K562 (cell line): ENCODE measurements at regions not wholly inside any gene's neighbourhood (a gene's known extent, or its start where the extent isn't known, plus 50 kb on each side); places are given as distances from the start of the nearest gene placed in this dataset.

Source experiments
- ATAC-seq: fragments of 200-7000 bp; cut with Tn5 transposase; 3 replicates; pipeline ENCODE4 v1.9.1; 2020; ENCODE audit warnings: moderate library complexity
- BruUV-seq: library from RNA; stranded (reverse); fragments of 400-500 nt; replicated peaks from 2 replicates; lab custom pipeline; 2021; lab: Mats Ljungman, UMichigan
- CTCF ChIA-PET: fragments of 300-600 bp; formaldehyde crosslinking; extraction: SDS; loops from one replicate; lab custom pipeline; 2021; ENCODE audit warnings: low intra/inter-chr PET ratio; lab: Yijun Ruan, JAX
- POLR2A ChIA-PET: fragments of 300-600, 350-650 bp; sonication (Branson Sonifier 250); formaldehyde crosslinking; extraction: SDS; loops from one replicate; lab custom pipeline; 2021; ENCODE audit warnings: antibody characterized with exemption, inconsistent platforms; lab: Yijun Ruan, JAX
- DNase-seq, 4 experiments: peaks; one replicate each; pipeline versions ENCODE4 v3.0.0 to v3.0.0-alpha.2; 2011 to 2018; ENCODE audit warnings: low spot score in 3 of 4, mixed read lengths in 3 of 4; ENCODE audit errors: extremely low read depth in 1 of 4
- FAIRE-seq: peaks from 2 replicates; lab custom pipeline; 2011; peaks lifted over from hg19 to GRCh38; lab: Jason Lieb, UNC
- H2AFZ ChIP-seq: 2 replicates; pipeline ENCODE4 v1.6.0; 2011; ENCODE audit warnings: low read depth, low read length, control low read depth, inconsistent platforms
- H3K27ac ChIP-seq: fragments of 200-600 bp; 3 replicates; pipeline ENCODE4 v1.8.0; 2011; ENCODE audit warnings: low read depth, mild to moderate bottlenecking, control low read depth, inconsistent platforms, low read length, moderate library complexity, mixed read lengths; ENCODE audit errors: extremely low read depth
- H3K27me3 ChIP-seq, 2 experiments: fragments of 300-600 bp in 1 of 2; 2 replicates in 1 of 2; 3 replicates in 1 of 2; pipeline versions ENCODE4 v1.6.0 to v1.8.0; 2011; ENCODE audit warnings: inconsistent platforms in 2 of 2, low read length in 2 of 2, mild to moderate bottlenecking in 1 of 2, mixed read lengths in 1 of 2, moderate library complexity in 1 of 2; ENCODE audit not compliant: control insufficient read depth in 2 of 2, insufficient read depth in 2 of 2
- H3K36me3 ChIP-seq: fragments of 300-600 bp; 3 replicates; pipeline ENCODE4 v1.8.0; 2011; ENCODE audit warnings: mild to moderate bottlenecking, low read length, inconsistent platforms; ENCODE audit not compliant: control insufficient read depth, insufficient read depth
- H3K4me1 ChIP-seq, 2 experiments: fragments of 200-600 bp in 1 of 2; replicated peaks in 1 of 2; 2 replicates in 1 of 2; 3 replicates in 1 of 2; pipeline versions ENCODE4 v1.5.1 to v1.8.0; 2011; ENCODE audit warnings: inconsistent platforms in 2 of 2, low read length in 2 of 2, mild to moderate bottlenecking in 1 of 2, mixed read lengths in 1 of 2, moderate library complexity in 1 of 2; ENCODE audit not compliant: control insufficient read depth in 2 of 2, insufficient read depth in 2 of 2
- H3K4me2 ChIP-seq: 2 replicates; pipeline ENCODE4 v1.6.1; 2011; ENCODE audit warnings: low read length, control low read depth, inconsistent platforms, mixed read lengths; ENCODE audit not compliant: insufficient read depth
- H3K4me3 ChIP-seq: fragments of 200-600 bp; sonication (generic), shearing (Covaris generic); 2 replicates; pipeline ENCODE4 v1.5.1; 2016; ENCODE audit warnings: control low read depth, inconsistent platforms
- H3K79me2 ChIP-seq: fragments of 200-600 bp; 3 replicates; pipeline ENCODE4 v1.8.0; 2011; ENCODE audit warnings: low read length, inconsistent platforms; ENCODE audit not compliant: control insufficient read depth, insufficient read depth
- H3K9ac ChIP-seq, 2 experiments: 2 replicates each; pipeline versions ENCODE4 v1.6.0 to v1.6.1; 2011; ENCODE audit warnings: low read depth in 2 of 2, low read length in 2 of 2, control low read depth in 1 of 2, inconsistent platforms in 1 of 2, mild to moderate bottlenecking in 1 of 2, mixed read lengths in 1 of 2; ENCODE audit not compliant: insufficient read depth in 1 of 2
- H3K9me1 ChIP-seq: one replicate; pipeline ENCODE4 v1.6.0; 2011; ENCODE audit warnings: inconsistent platforms, mild to moderate bottlenecking, low read length, moderate library complexity; ENCODE audit not compliant: control insufficient read depth, insufficient read depth
- H3K9me3 ChIP-seq: replicated peaks from 2 replicates; pipeline ENCODE4 v1.5.1; 2011; ENCODE audit warnings: low read depth, low read length, inconsistent platforms; ENCODE audit not compliant: control insufficient read depth, insufficient read depth
- H4K20me1 ChIP-seq: replicated peaks from 2 replicates; pipeline ENCODE4 v1.6.1; 2011; ENCODE audit warnings: low read length, inconsistent platforms, mixed read lengths; ENCODE audit not compliant: control insufficient read depth, insufficient read depth
- CBFB ChIP-seq: sonication (generic); formaldehyde crosslinking; IDR thresholded peaks from 2 replicates; pipeline ENCODE4 v1.4.0; 2020; ENCODE audit warnings: mild to moderate bottlenecking, missing genetic modification reagents
- CHAMP1 ChIP-seq: fragments of 450-650 bp; IDR thresholded peaks from 2 replicates; pipeline ENCODE4 v1.6.1; 2016; ENCODE audit warnings: mild to moderate bottlenecking
- MECOM ChIP-seq: fragments of 250-450 bp; sonication (Bioruptor Pico); IDR thresholded peaks from 2 replicates; pipeline ENCODE4 v1.8.0; 2022; ENCODE audit warnings: inconsistent platforms
- STAT6 ChIP-seq: sonication (generic); formaldehyde crosslinking; IDR thresholded peaks from 2 replicates; pipeline ENCODE4 v1.8.1; 2023; ENCODE audit warnings: mild to moderate bottlenecking, missing genetic modification reagents
- ZFP91 ChIP-seq: sonication (generic); formaldehyde crosslinking; IDR thresholded peaks from 2 replicates; pipeline ENCODE4 v1.8.0; 2022; ENCODE audit warnings: mild to moderate bottlenecking, missing genetic modification reagents
- WGBS: fragments of 100-300 bp; shearing (Covaris generic); methylation state at CpG from one replicate; pipeline ENCODE4 v1.1.6; 2016; ENCODE audit warnings: low coverage, mixed read lengths; ENCODE audit not compliant: insufficient coverage; ENCODE audit errors: missing lambda C conversion rate; 5-methylcytosine and 5-hydroxymethylcytosine counted together
- in situ Hi-C: fragments of 300-500 bp; cut with MboI; formaldehyde crosslinking; loops from 4 replicates; pipeline ENCODE4 v1.15.0; 2018; ENCODE audit warnings: inconsistent platforms, mixed read lengths
- intact Hi-C: fragments of 100-400 bp; cut with micrococcal nuclease; formaldehyde crosslinking; loops from 2 replicates; pipeline ENCODE4 v1.14.2; 2022
- TF ChIP-seq, protein P1 (sequence below): fragments of 450-650 bp; IDR thresholded peaks from 2 replicates; pipeline ENCODE4 v1.6.1; 2018; ENCODE audit not compliant: partially characterized antibody

DNA sequence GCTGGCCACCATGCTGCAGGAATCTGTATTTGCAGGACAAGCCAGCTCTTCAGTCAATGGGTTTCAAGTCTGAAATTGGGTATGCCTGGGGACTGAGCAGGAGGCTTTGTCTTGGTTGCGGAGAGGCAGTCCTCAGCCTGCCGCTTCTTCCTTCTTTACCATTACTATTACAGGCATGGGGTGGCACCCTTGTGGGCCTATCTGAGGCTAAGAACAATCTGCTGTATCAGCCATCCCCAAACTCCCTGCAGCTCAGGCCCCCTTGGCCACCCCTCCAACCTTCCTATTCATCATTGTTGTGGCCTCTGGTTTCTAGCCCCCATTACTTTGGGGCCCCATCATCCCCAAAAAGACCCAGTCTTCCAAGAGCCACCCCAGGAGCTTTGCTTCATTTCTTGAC is 289.2 kb upstream of the FOXQ1 start (continued):
- TF ChIP-seq STAT6 (CRISPR knock-in tag) = no peak

DNA sequence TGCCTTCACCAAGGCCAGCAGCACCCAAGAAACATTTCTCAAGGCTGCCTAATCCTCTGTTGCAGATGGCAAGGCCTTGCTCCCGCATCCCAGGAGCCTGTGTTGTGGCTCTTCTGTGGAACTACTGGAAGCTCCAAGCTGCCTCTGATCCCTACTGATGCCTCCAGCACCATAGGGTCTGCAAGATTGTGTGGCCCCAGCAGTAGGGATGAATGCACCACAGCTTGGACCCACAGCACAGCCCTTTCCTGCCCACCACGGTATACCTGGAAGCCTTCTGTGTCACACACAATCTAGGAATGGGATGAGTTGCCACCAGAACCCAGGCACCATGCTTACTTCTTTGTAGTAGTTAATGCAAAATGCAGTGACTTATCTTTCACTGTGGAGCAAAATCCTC is 291.1 kb upstream of the FOXQ1 start:
- no peak for FAIRE-seq
- Histone ChIP-seq H3K4me3 (no peak overlapping the region), H2AFZ (no peak overlapping the region), H3K27ac (no peak overlapping the region), H3K9ac (no peak overlapping the region), H3K4me1 (no peaks in the 10 kb centered on the region), H3K9me3 (no peaks in the 10 kb centered on the region), H3K4me2 (no peak overlapping the region), H3K27me3 (peaks cover 0 to 12% of the 10 kb centered on the region in 2 experiments; a peak in 3 of 5 replicates), H3K9me1 (no peaks in the 10 kb centered on the region), H3K36me3 (no peaks in the 10 kb centered on the region), H3K79me2 (no peaks in the 10 kb centered on the region), H4K20me1 (no peaks in the 10 kb centered on the region)
- in situ Hi-C loops = no loop called here
- CTCF ChIA-PET = no interaction called here
- intact Hi-C loops = no loop called here
- BruUV-seq = no TSS peak
- DNase-seq = no peak
- WGBS = 0% methylated on average over 2 of the region's 2 CpGs
- ATAC-seq = no peak
- POLR2A ChIA-PET = no interaction called here
- TF ChIP-seq, protein P1, sequence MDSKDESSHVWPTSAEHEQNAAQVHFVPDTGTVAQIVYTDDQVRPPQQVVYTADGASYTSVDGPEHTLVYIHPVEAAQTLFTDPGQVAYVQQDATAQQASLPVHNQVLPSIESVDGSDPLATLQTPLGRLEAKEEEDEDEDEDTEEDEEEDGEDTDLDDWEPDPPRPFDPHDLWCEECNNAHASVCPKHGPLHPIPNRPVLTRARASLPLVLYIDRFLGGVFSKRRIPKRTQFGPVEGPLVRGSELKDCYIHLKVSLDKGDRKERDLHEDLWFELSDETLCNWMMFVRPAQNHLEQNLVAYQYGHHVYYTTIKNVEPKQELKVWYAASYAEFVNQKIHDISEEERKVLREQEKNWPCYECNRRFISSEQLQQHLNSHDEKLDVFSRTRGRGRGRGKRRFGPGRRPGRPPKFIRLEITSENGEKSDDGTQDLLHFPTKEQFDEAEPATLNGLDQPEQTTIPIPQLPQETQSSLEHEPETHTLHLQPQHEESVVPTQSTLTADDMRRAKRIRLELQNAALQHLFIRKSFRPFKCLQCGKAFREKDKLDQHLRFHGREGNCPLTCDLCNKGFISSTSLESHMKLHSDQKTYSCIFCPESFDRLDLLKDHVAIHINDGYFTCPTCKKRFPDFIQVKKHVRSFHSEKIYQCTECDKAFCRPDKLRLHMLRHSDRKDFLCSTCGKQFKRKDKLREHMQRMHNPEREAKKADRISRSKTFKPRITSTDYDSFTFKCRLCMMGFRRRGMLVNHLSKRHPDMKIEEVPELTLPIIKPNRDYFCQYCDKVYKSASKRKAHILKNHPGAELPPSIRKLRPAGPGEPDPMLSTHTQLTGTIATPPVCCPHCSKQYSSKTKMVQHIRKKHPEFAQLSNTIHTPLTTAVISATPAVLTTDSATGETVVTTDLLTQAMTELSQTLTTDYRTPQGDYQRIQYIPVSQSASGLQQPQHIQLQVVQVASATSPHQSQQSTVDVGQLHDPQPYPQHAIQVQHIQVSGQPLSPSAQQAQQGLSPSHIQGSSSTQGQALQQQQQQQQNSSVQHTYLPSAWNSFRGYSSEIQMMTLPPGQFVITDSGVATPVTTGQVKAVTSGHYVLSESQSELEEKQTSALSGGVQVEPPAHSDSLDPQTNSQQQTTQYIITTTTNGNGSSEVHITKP = no peak
- TF ChIP-seq MECOM (CRISPR knock-in tag) = no peak
- TF ChIP-seq ZFP91 (CRISPR knock-in tag) = no peak
- no peak for TF ChIP-seq CHAMP1
- TF ChIP-seq CBFB = no peak
